ENCODE measurements at regions not wholly inside any gene's neighbourhood (a gene's known extent, or its start where the extent isn't known, plus 50 kb on each side); places are given as distances from the start of the nearest gene placed in this dataset.

DNA sequence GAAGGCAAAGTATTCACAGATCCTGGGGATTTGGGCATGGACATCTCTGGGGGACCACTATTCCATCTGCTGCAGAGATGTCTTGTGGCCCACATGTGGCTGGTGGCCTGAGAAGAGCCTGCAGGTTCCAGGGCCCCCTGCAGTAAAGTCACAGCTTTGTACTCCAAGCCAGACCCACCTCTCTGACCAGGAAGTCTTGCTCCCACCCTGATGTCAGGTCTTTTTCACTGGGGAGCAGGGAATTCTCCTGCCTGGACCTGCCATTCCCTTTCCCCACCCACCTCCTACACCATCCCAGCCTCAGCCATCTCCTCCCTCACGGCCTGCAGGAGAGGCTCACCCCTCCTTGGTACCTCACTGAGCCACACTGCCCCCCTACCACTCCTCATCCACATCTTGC is 211.8 kb downstream of the SMAD2 start:
- H3K36me3 ChIP-seq (replicated peaks; ENCODE audit: insufficient read depth, low read length), result no peaks in the 10 kb centered on the region
- TF ChIP-seq, protein P1, sequence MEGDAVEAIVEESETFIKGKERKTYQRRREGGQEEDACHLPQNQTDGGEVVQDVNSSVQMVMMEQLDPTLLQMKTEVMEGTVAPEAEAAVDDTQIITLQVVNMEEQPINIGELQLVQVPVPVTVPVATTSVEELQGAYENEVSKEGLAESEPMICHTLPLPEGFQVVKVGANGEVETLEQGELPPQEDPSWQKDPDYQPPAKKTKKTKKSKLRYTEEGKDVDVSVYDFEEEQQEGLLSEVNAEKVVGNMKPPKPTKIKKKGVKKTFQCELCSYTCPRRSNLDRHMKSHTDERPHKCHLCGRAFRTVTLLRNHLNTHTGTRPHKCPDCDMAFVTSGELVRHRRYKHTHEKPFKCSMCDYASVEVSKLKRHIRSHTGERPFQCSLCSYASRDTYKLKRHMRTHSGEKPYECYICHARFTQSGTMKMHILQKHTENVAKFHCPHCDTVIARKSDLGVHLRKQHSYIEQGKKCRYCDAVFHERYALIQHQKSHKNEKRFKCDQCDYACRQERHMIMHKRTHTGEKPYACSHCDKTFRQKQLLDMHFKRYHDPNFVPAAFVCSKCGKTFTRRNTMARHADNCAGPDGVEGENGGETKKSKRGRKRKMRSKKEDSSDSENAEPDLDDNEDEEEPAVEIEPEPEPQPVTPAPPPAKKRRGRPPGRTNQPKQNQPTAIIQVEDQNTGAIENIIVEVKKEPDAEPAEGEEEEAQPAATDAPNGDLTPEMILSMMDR (IDR thresholded peaks at IDR 0.05; ENCODE audit: low read length), result no peak
- TF ChIP-seq EZH2phosphoT487 (IDR thresholded peaks at IDR 0.05; ENCODE audit: low read length) (no peak), EZH2 (optimal IDR thresholded peaks at IDR 0.05; ENCODE audit: low read depth, low read length) (no peak)
- H3K9me2 ChIP-seq (replicated peaks; ENCODE audit: insufficient read depth, low read length), result no peaks in the 10 kb centered on the region
- no peaks in the 10 kb centered on the region for H4K20me1 ChIP-seq (ENCODE audit: insufficient read depth, low read length)
- DNase-seq, result no peak
- H3K9me3 ChIP-seq (replicated peaks; ENCODE audit: insufficient read depth, low read length), result no peaks in the 10 kb centered on the region
- no peak overlapping the region for H3K4me3 ChIP-seq (ENCODE audit: low read length)
- no peak overlapping the region for H3K9ac ChIP-seq (ENCODE audit: low read length)
- no peaks in the 10 kb centered on the region for H3K79me2 ChIP-seq (ENCODE audit: low read length)
- H2AFZ ChIP-seq (ENCODE audit: low read length), result no peak overlapping the region
- no peaks in the 10 kb centered on the region for H3F3A ChIP-seq (ENCODE audit: insufficient read depth, low read length)
- no peak overlapping the region for H3K27ac ChIP-seq (ENCODE audit: low read length)
- H3K4me1 ChIP-seq (ENCODE audit: low read length), result no peaks in the 10 kb centered on the region
- H3K4me2 ChIP-seq (ENCODE audit: low read depth, low read length), result no peak overlapping the region
- no peaks in the 10 kb centered on the region for H3K27me3 ChIP-seq (replicated peaks; ENCODE audit: insufficient read depth, low read length)

DNA sequence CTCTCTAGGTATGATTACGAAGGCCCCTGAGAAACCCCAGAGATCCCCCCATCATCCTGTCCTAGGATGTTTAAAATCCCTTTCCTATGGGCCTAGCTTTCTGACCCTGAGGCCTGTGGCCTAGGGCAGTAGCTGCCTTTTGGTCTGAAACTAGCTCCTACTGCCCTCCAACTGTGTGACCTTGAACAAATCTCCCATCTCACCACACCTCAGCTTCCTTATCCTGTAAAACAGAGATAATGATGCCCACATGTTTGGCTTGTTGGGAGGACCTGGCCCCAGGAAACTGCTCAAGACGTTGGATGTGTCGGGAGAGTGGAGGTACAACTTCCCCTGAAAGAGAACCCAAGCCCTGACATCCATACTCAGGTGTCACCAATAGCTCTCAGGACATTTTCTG is 213.2 kb downstream of the SMAD2 start:
- no peaks in the 10 kb centered on the region for H3K4me1 ChIP-seq (ENCODE audit: low read length)

DNA sequence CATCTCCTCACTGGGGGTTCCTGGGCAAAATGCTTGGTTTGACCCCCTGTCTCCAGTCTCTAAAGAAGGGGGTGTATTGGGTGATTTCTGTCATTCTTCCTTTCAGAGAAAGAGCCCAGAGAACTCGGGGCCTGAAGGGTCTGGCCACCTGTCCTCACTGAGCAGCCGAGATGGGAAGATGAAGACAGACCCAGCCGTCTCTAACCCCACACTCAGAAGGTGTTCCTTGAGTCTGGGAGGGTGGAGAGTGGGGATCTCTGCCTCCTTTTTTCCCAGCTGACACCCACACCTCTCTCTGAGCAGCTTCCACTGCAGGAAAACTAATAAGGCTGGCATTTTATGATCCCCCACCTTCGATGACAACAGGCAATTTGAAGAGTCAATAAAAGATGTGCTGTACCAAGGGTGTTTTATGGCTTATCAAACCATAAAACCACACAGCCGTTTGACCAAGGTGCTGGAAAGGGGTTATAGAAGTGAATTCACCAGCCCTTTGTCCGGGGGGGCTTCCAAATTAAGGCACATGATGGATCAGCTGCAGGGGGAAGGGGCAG is 213.8 kb downstream of the SMAD2 start:
- DNase-seq, result no peak
- H4K20me1 ChIP-seq (ENCODE audit: insufficient read depth, low read length), result no peaks in the 10 kb centered on the region
- H3K9me2 ChIP-seq (replicated peaks; ENCODE audit: insufficient read depth, low read length), result no peaks in the 10 kb centered on the region

More for the DNA sequence above, 213.2 kb downstream of the SMAD2 start:
- Histone ChIP-seq H3K79me2 (ENCODE audit: low read length) (no peaks in the 10 kb centered on the region), H3K9me3 (replicated peaks; ENCODE audit: insufficient read depth, low read length) (no peaks in the 10 kb centered on the region), H3K27me3 (replicated peaks; ENCODE audit: insufficient read depth, low read length) (no peaks in the 10 kb centered on the region), H4K20me1 (ENCODE audit: insufficient read depth, low read length) (no peaks in the 10 kb centered on the region), H3K27ac (ENCODE audit: low read length) (no peak overlapping the region), H3K4me3 (ENCODE audit: low read length) (no peak overlapping the region), H3K4me2 (ENCODE audit: low read depth, low read length) (no peak overlapping the region), H3K9ac (ENCODE audit: low read length) (no peak overlapping the region), H3K9me2 (replicated peaks; ENCODE audit: insufficient read depth, low read length) (no peaks in the 10 kb centered on the region), H2AFZ (ENCODE audit: low read length) (no peak overlapping the region), H3F3A (ENCODE audit: insufficient read depth, low read length) (no peaks in the 10 kb centered on the region), H3K36me3 (replicated peaks; ENCODE audit: insufficient read depth, low read length) (no peaks in the 10 kb centered on the region)
- no peak for DNase-seq
- TF ChIP-seq EZH2phosphoT487 (IDR thresholded peaks at IDR 0.05; ENCODE audit: low read length), result no peak
- TF ChIP-seq EZH2 (optimal IDR thresholded peaks at IDR 0.05; ENCODE audit: low read depth, low read length), result no peak
- TF ChIP-seq, protein P1 (IDR thresholded peaks at IDR 0.05; ENCODE audit: low read length), result no peak

More for the DNA sequence above, 213.8 kb downstream of the SMAD2 start:
- no peaks in the 10 kb centered on the region for H3K79me2 ChIP-seq (ENCODE audit: low read length)
- H3K9ac ChIP-seq (ENCODE audit: low read length), result no peak overlapping the region
- H3K27me3 ChIP-seq (replicated peaks; ENCODE audit: insufficient read depth, low read length), result no peaks in the 10 kb centered on the region
- no peaks in the 10 kb centered on the region for H3K36me3 ChIP-seq (replicated peaks; ENCODE audit: insufficient read depth, low read length)
- no peak overlapping the region for H3K27ac ChIP-seq (ENCODE audit: low read length)
- H3F3A ChIP-seq (ENCODE audit: insufficient read depth, low read length), result no peaks in the 10 kb centered on the region
- H3K4me2 ChIP-seq (ENCODE audit: low read depth, low read length), result no peak overlapping the region
- no peaks in the 10 kb centered on the region for H3K9me3 ChIP-seq (replicated peaks; ENCODE audit: insufficient read depth, low read length)
- no peak overlapping the region for H2AFZ ChIP-seq (ENCODE audit: low read length)
- TF ChIP-seq, protein P1 (IDR thresholded peaks at IDR 0.05; ENCODE audit: low read length), result no peak
- TF ChIP-seq EZH2 (optimal IDR thresholded peaks at IDR 0.05; ENCODE audit: low read depth, low read length), result no peak
- TF ChIP-seq EZH2phosphoT487 (IDR thresholded peaks at IDR 0.05; ENCODE audit: low read length), result no peak
- no peak overlapping the region for H3K4me3 ChIP-seq (ENCODE audit: low read length)
- no peaks in the 10 kb centered on the region for H3K4me1 ChIP-seq (ENCODE audit: low read length)

Data from MM.1S (cell line).